ENCODE measurements at regions not wholly inside any gene's neighbourhood (a gene's known extent, or its start where the extent isn't known, plus 50 kb on each side); places are given as distances from the start of the nearest gene placed in this dataset.

- TF ChIP-seq EZH2 (IDR thresholded peaks at IDR 0.05; ENCODE audit: low read depth): no peak
- TF ChIP-seq CTCF (conservative IDR thresholded peaks at IDR 0.05): peak; percentile 55
Observed at GRCh38 chr7:104267701-104268368, 60.0 kb upstream of the ORC5 start.

Data from PC-9 (cell line).